AG09309 (cell line): ENCODE measurements at regions not wholly inside any gene's neighbourhood (a gene's known extent, or its start where the extent isn't known, plus 50 kb on each side); places are given as distances from the start of the nearest gene placed in this dataset.

Source experiments
- DNase-seq: peaks from one replicate; pipeline ENCODE4 v3.0.0-alpha.2; 2010; ENCODE audit warnings: low read depth
- H3K4me3 ChIP-seq: 2 replicates; pipeline ENCODE4 v1.5.1; 2011; ENCODE audit warnings: mild to moderate bottlenecking, low read depth, low read length, moderate library complexity; ENCODE audit not compliant: control insufficient read depth
- TF ChIP-seq, protein P1 (sequence below): IDR thresholded peaks from 2 replicates; pipeline ENCODE4 v1.5.1; 2011; ENCODE audit warnings: mild to moderate bottlenecking, low read depth, low read length, inconsistent platforms; ENCODE audit not compliant: insufficient read depth, control insufficient read depth; ENCODE audit errors: missing control alignments

DNA sequence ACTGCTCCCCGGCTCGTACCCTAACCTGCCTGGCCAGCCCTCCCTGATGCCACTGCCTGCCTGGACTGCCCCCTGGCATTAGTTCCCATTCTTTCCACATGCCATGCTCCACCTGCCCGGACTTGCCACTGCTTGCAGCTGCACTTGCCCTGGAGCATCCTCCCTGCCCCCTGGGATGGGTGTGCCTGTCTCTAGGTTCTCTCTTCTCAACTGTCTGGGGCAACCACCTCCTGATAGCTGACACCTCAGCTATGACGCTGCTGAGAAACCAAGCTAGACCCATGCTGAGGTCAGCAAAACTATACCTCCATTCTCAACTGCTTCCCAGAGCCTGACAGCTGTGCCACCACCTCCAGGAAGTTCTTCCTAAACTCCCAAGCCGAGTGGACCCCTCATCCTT, 72.1 kb downstream of the PERP start:
- no peak for DNase-seq
- TF ChIP-seq, protein P1, sequence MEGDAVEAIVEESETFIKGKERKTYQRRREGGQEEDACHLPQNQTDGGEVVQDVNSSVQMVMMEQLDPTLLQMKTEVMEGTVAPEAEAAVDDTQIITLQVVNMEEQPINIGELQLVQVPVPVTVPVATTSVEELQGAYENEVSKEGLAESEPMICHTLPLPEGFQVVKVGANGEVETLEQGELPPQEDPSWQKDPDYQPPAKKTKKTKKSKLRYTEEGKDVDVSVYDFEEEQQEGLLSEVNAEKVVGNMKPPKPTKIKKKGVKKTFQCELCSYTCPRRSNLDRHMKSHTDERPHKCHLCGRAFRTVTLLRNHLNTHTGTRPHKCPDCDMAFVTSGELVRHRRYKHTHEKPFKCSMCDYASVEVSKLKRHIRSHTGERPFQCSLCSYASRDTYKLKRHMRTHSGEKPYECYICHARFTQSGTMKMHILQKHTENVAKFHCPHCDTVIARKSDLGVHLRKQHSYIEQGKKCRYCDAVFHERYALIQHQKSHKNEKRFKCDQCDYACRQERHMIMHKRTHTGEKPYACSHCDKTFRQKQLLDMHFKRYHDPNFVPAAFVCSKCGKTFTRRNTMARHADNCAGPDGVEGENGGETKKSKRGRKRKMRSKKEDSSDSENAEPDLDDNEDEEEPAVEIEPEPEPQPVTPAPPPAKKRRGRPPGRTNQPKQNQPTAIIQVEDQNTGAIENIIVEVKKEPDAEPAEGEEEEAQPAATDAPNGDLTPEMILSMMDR: no peak
- no peak overlapping the region for H3K4me3 ChIP-seq

DNA sequence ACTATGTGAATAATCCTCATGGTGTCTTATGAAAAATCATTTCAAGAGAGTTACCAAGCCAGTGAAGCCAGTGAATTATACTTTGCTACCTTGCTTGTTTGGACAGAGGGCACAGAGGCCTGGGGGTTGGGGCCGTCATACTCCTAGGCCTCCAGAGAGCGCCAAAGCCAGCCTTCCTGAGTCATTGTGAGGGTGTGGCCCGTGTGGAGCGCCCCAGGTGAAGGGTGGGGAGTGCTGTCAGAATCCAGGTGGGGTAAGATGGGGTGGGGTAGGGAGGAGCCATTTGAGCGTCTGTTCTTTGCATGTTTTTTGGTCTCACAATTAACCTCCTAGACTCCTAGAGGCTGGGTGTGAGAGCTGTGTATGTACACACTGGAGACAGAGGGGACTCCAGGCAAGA, 71.1 kb downstream of the PERP start:
- no peak overlapping the region for H3K4me3 ChIP-seq
- TF ChIP-seq, protein P1: no peak
- no peak for DNase-seq

DNA sequence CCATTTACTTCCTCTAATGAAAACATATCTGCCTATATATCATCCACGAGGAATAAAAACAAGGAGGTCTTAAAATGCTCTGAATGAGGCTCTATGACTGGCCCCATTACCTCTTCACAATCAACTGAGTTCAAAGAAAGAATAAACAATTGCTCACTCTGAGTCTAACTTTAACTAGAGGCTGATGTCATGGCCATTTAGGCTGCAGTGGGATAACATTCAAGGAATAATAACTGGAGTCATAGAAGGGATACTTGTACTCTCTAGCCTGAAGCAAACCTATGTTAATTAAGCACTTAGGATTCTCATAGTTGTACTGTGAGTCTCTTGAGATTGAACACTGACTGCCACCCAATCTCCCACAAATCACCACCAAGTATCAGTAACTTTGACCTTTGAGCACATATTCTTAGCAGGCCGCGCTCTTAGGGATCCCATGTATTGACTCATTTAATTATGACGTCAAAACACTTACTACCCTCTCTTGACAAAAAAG, 70.2 kb downstream of the PERP start:
- H3K4me3 ChIP-seq: no peak overlapping the region
- DNase-seq: no peak
- TF ChIP-seq, protein P1: no peak

DNA sequence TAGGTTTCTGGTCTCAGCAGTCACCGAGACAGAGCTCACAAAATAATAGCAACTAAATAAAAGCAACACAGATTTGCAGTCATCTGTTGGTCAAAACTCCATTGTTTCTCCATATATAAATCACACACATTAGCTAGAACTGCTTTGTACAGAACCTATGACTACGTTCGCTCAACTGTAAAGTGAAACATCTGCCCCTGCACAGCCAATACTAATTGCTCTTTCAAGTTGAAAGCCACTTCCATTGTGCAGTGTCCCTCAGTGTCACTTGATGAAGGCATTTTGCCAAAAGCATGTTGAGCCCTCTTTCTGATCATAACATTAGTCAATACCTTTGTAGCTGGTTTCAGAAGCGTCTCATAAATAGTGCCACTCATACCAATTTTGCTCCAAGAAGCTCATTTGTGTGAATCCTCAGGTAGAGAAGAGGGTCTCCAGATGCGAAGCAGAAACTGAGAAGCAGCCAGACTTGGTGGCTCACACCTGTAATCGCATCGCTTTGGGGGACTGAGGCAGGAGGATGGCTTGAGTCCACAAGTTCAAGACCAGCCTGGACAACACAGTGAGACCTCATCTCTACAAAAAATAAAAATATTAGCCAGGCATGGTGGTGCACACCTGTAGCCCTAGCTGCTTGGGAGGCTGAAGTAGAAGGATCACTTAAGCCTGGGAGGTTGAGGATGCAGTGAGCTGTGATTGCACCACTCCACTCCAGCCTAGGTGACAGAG, 68.9 kb downstream of the PERP start:
- H3K4me3 ChIP-seq: no peak overlapping the region
- TF ChIP-seq, protein P1: no peak
- no peak for DNase-seq
